ENCODE measurements at regions not wholly inside any gene's neighbourhood (a gene's known extent, or its start where the extent isn't known, plus 50 kb on each side); places are given as distances from the start of the nearest gene placed in this dataset.

DNA sequence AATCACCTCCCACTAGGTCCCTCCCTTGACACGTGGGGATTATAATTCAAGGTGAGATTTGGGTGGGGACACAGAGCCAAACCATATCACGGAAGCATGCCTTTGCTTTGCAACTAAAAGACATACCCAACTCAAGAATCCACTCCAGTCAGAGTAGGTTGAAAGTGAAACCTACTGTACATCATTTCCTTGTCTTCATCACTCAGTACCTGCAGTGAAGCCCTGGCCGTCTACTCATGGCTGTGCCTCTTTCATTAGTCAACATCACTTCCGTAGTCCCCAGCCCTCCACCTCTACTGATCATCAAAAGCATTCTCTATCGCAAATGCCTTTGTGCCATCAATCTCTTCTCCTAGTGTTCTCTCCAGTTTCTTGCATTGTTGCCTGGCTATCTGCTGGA, 343.1 kb upstream of the ARGLU1 start:
- TF ChIP-seq, protein P1, sequence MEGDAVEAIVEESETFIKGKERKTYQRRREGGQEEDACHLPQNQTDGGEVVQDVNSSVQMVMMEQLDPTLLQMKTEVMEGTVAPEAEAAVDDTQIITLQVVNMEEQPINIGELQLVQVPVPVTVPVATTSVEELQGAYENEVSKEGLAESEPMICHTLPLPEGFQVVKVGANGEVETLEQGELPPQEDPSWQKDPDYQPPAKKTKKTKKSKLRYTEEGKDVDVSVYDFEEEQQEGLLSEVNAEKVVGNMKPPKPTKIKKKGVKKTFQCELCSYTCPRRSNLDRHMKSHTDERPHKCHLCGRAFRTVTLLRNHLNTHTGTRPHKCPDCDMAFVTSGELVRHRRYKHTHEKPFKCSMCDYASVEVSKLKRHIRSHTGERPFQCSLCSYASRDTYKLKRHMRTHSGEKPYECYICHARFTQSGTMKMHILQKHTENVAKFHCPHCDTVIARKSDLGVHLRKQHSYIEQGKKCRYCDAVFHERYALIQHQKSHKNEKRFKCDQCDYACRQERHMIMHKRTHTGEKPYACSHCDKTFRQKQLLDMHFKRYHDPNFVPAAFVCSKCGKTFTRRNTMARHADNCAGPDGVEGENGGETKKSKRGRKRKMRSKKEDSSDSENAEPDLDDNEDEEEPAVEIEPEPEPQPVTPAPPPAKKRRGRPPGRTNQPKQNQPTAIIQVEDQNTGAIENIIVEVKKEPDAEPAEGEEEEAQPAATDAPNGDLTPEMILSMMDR (IDR thresholded peaks at IDR 0.05; ENCODE audit: insufficient read depth, low read depth, low read length), result no peak
- Histone ChIP-seq H3K4me3 (ENCODE audit: low read depth, low read length) (no peak overlapping the region), H3K36me3 (ENCODE audit: control insufficient read depth, insufficient read depth, low read length) (no peaks in the 10 kb centered on the region), H3K27me3 (ENCODE audit: control insufficient read depth, insufficient read depth, low read length) (no peaks in the 10 kb centered on the region; the same call in 1 of the 2 replicates)
- POLR2A ChIA-PET, result no interaction called here
- DNase-seq (ENCODE audit: low read depth), result no peak
- CTCF ChIA-PET, result no interaction called here

- CTCF ChIA-PET, result no interaction called here
- DNase-seq (ENCODE audit: low read depth), result no peak
These were observed 338.6 kb upstream of the ARGLU1 start for GRCh38 chr13:106906426-106906996.

GRCh38 chr13:106905380-106906162, 337.6 kb upstream of the ARGLU1 start:
- Histone ChIP-seq H3K36me3 (ENCODE audit: control insufficient read depth, insufficient read depth, low read length) (no peaks in the 10 kb centered on the region), H3K27me3 (ENCODE audit: control insufficient read depth, insufficient read depth, low read length) (no peaks in the 10 kb centered on the region), H3K4me3 (ENCODE audit: low read depth, low read length) (no peak overlapping the region)
- POLR2A ChIA-PET, result no interaction called here
- CTCF ChIA-PET, result interaction anchor here (1.4 kb wide), 1 partner anchor 285 kb away, joined by 3 read pairs; no protein-coding TSS in a partner anchor
- TF ChIP-seq, protein P1 (IDR thresholded peaks at IDR 0.05; ENCODE audit: insufficient read depth, low read depth, low read length), result no peak
- no peak for DNase-seq (ENCODE audit: low read depth)

More at GRCh38 chr13:106906426-106906996, 338.6 kb upstream of the ARGLU1 start:
- no peaks in the 10 kb centered on the region for H3K27me3 ChIP-seq (ENCODE audit: control insufficient read depth, insufficient read depth, low read length)
- POLR2A ChIA-PET, result no interaction called here
- H3K36me3 ChIP-seq (ENCODE audit: control insufficient read depth, insufficient read depth, low read length), result no peaks in the 10 kb centered on the region
- TF ChIP-seq, protein P1 (IDR thresholded peaks at IDR 0.05; ENCODE audit: insufficient read depth, low read depth, low read length), result no peak
- no peak overlapping the region for H3K4me3 ChIP-seq (ENCODE audit: low read depth, low read length)

DNA sequence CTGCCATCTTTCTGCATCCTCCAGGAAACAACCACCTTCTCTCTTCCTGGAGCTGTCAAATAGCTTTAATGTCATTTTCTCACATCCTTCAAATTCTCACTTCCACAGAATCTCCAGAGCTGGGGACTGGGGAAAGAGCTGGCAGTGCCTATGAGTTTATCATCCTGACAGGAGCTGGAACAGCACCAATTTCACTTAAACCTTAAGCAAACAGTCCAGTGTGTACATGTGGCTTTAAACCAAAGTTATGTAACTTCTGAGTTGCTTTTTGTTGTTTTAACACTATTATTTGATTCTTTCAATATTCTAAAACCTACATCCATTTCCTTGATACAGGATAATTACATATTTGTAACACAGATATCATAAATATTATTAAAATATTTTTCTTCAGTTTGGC, 331.5 kb upstream of the ARGLU1 start:
- CTCF ChIA-PET, result interaction anchor here (0.7 kb wide), 1 partner anchor 9 kb away, joined by 3 read pairs; no protein-coding TSS in a partner anchor
- TF ChIP-seq, protein P1 (IDR thresholded peaks at IDR 0.05; ENCODE audit: insufficient read depth, low read depth, low read length), result no peak
- Histone ChIP-seq H3K27me3 (ENCODE audit: control insufficient read depth, insufficient read depth, low read length) (no peaks in the 10 kb centered on the region), H3K36me3 (ENCODE audit: control insufficient read depth, insufficient read depth, low read length) (no peaks in the 10 kb centered on the region), H3K4me3 (ENCODE audit: low read depth, low read length) (no peak overlapping the region)
- POLR2A ChIA-PET, result no interaction called here
- no peak for DNase-seq (ENCODE audit: low read depth)

GRCh38 chr13:106898231-106898630, 330.3 kb upstream of the ARGLU1 start:
- Histone ChIP-seq H3K27me3 (ENCODE audit: control insufficient read depth, insufficient read depth, low read length) (no peaks in the 10 kb centered on the region), H3K36me3 (ENCODE audit: control insufficient read depth, insufficient read depth, low read length) (no peaks in the 10 kb centered on the region), H3K4me3 (ENCODE audit: low read depth, low read length) (no peak overlapping the region)
- ChIA-PET CTCF (interaction anchor here (0.6 kb wide), 1 partner anchor 36 kb away, joined by 3 read pairs; no protein-coding TSS in a partner anchor), POLR2A (no interaction called here)
- TF ChIP-seq, protein P1 (IDR thresholded peaks at IDR 0.05; ENCODE audit: insufficient read depth, low read depth, low read length), result no peak
- no peak for DNase-seq (ENCODE audit: low read depth)

Data from BJ (cell line).